ENCODE measurements at regions not wholly inside any gene's neighbourhood (a gene's known extent, or its start where the extent isn't known, plus 50 kb on each side); places are given as distances from the start of the nearest gene placed in this dataset.

GRCh38 chr4:181752516-181752915, 490.7 kb upstream of the TENM3 start:
- H3K4me3 ChIP-seq (replicated peaks; ENCODE audit: low read depth, low read length), result no peak overlapping the region
- TF ChIP-seq CTCF (IDR thresholded peaks at IDR 0.05; ENCODE audit: insufficient read depth, low read length, poor library complexity, severe bottlenecking), result no peak

GRCh38 chr4:181753207-181753606, 490.0 kb upstream of the TENM3 start:
- H3K27me3 ChIP-seq (replicated peaks; ENCODE audit: control insufficient read depth, insufficient read depth, low read length), result no peaks in the 10 kb centered on the region
- no peaks in the 10 kb centered on the region for H3K36me3 ChIP-seq (ENCODE audit: control insufficient read depth, insufficient read depth, low read length)
- no peak overlapping the region for H3K4me3 ChIP-seq (replicated peaks; ENCODE audit: low read depth, low read length)
- no peak for DNase-seq (ENCODE audit: extremely low read depth, insufficient read length)
- TF ChIP-seq CTCF (IDR thresholded peaks at IDR 0.05; ENCODE audit: insufficient read depth, low read length, poor library complexity, severe bottlenecking), result no peak

More at GRCh38 chr4:181752516-181752915, 490.7 kb upstream of the TENM3 start:
- DNase-seq (ENCODE audit: extremely low read depth, insufficient read length), result no peak
- no peaks in the 10 kb centered on the region for H3K36me3 ChIP-seq (ENCODE audit: control insufficient read depth, insufficient read depth, low read length)
- no peaks in the 10 kb centered on the region for H3K27me3 ChIP-seq (replicated peaks; ENCODE audit: control insufficient read depth, insufficient read depth, low read length)

DNA sequence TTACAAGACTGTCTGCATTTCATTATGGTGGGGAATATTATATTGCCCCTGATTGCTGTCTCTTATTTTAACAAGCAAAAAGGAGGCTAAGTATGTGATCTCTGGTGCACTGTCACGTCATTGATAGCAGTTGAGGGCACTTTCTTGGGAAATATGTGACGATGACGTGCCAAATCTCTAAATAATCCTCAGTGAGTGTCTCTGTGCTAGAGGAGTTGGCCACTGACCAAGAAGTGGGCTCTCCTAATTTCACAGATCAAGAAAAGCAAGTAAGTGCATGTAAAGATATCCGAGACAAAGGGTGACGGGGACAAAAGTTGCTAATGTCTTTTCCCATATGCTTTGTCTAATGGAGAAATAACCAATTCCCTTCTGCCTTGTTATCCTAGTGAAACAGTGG, 487.4 kb upstream of the TENM3 start:
- Histone ChIP-seq H3K4me3 (replicated peaks; ENCODE audit: low read depth, low read length) (no peak overlapping the region), H3K27me3 (replicated peaks; ENCODE audit: control insufficient read depth, insufficient read depth, low read length) (no peaks in the 10 kb centered on the region), H3K36me3 (ENCODE audit: control insufficient read depth, insufficient read depth, low read length) (no peaks in the 10 kb centered on the region)
- no peak for TF ChIP-seq CTCF (IDR thresholded peaks at IDR 0.05; ENCODE audit: insufficient read depth, low read length, poor library complexity, severe bottlenecking)
- no peak for DNase-seq (ENCODE audit: extremely low read depth, insufficient read length)

GRCh38 chr4:181756451-181757095, 486.6 kb upstream of the TENM3 start:
- Histone ChIP-seq H3K27me3 (replicated peaks; ENCODE audit: control insufficient read depth, insufficient read depth, low read length) (no peaks in the 10 kb centered on the region), H3K36me3 (ENCODE audit: control insufficient read depth, insufficient read depth, low read length) (no peaks in the 10 kb centered on the region), H3K4me3 (replicated peaks; ENCODE audit: low read depth, low read length) (no peak overlapping the region)
- TF ChIP-seq CTCF (IDR thresholded peaks at IDR 0.05; ENCODE audit: insufficient read depth, low read length, poor library complexity, severe bottlenecking), result no peak
- DNase-seq (ENCODE audit: extremely low read depth, insufficient read length), result no peak

DNA sequence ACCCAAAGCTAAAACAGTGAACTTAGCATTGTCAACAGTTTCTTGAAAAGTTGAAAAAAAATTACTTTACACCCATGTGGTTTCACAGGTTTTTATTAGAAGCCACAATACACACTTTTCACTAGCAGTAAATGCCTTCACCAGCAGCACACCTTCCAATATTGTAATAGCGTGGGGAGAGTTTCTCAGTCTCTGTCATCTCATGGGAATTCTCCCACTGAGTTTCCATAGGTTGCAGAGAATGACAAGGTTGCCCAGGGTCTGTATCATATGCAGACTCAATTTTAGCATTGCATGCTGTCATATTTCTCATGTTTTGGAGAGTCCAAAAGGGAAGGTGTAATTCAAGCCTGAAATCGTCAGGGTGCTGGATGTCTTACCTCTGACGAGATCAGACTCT, 486.1 kb upstream of the TENM3 start:
- no peak for DNase-seq (ENCODE audit: extremely low read depth, insufficient read length)
- Histone ChIP-seq H3K4me3 (replicated peaks; ENCODE audit: low read depth, low read length) (no peak overlapping the region), H3K36me3 (ENCODE audit: control insufficient read depth, insufficient read depth, low read length) (no peaks in the 10 kb centered on the region), H3K27me3 (replicated peaks; ENCODE audit: control insufficient read depth, insufficient read depth, low read length) (no peaks in the 10 kb centered on the region)
- TF ChIP-seq CTCF (IDR thresholded peaks at IDR 0.05; ENCODE audit: insufficient read depth, low read length, poor library complexity, severe bottlenecking), result no peak
